Ishikawa (cell line): ENCODE measurements at regions not wholly inside any gene's neighbourhood (a gene's known extent, or its start where the extent isn't known, plus 50 kb on each side); places are given as distances from the start of the nearest gene placed in this dataset.

Experiments used
- CEBPB ChIP-seq: IDR thresholded peaks from 2 replicates; pipeline ENCODE4 v1.6.1; 2012
- CREB1 ChIP-seq: IDR thresholded peaks from 2 replicates; pipeline ENCODE4 v1.6.1; 2012; ENCODE audit warnings: low read depth
- EGR1 ChIP-seq: IDR thresholded peaks from 2 replicates; pipeline ENCODE4 v1.6.1; 2012
- EP300 ChIP-seq: IDR thresholded peaks from 2 replicates; pipeline ENCODE4 v1.6.1; 2012; ENCODE audit warnings: borderline replicate concordance
- FOXM1 ChIP-seq: IDR thresholded peaks from 2 replicates; pipeline ENCODE4 v1.6.1; 2012; ENCODE audit warnings: low read depth, borderline replicate concordance
- NFIC ChIP-seq: IDR thresholded peaks from 2 replicates; pipeline ENCODE4 v1.6.1; 2012
- RAD21 ChIP-seq: IDR thresholded peaks from 2 replicates; pipeline ENCODE4 v1.6.1; 2012; ENCODE audit warnings: low read depth
- TAF1 ChIP-seq: IDR thresholded peaks from 2 replicates; pipeline ENCODE4 v1.6.1; 2012; ENCODE audit warnings: low read depth, mild to moderate bottlenecking
- TCF12 ChIP-seq: IDR thresholded peaks from 2 replicates; pipeline ENCODE4 v1.6.1; 2012; ENCODE audit warnings: low read depth
- TEAD4 ChIP-seq: IDR thresholded peaks from 2 replicates; pipeline ENCODE4 v1.6.1; 2012
- YY1 ChIP-seq: IDR thresholded peaks from 2 replicates; pipeline ENCODE4 v1.6.1; 2012; ENCODE audit warnings: low read depth
- ZBTB7A ChIP-seq: IDR thresholded peaks from 2 replicates; pipeline ENCODE4 v1.6.1; 2012; ENCODE audit warnings: low read depth
- TF ChIP-seq, protein P1 (sequence below): IDR thresholded peaks from 2 replicates; pipeline ENCODE4 v1.6.1; 2012
- TF ChIP-seq, protein P2 (sequence below): IDR thresholded peaks from 2 replicates; pipeline ENCODE4 v1.6.1; 2012
- TF ChIP-seq, protein P3 (sequence below): IDR thresholded peaks from 2 replicates; pipeline ENCODE4 v1.6.1; 2012; ENCODE audit warnings: low read depth, mild to moderate bottlenecking

DNA sequence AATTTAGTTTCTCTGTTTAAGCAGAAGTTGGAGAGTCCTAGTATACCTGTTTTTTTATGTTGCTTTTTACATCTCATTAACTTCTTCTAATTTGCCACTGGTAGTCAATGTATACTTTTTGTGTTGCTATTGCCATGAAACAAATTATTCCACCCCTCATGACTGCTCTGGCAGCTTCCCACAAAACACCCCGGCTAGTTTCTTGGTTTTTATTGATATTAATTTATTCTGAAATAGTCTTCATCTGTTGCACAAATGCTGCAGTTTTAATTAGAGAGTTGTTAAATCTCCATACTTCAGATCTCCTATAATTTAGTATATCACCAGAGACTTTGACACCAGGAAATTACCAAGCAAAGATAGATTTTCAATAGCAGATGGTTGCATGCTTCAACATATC lies 1159.3 kb upstream of the PRR20A start:
- TF ChIP-seq ZBTB7A: no peak
- no peak for TF ChIP-seq EGR1
- no peak for TF ChIP-seq CREB1
- TF ChIP-seq FOXM1: no peak
- TF ChIP-seq CEBPB: no peak
- no peak for TF ChIP-seq YY1
- no peak for TF ChIP-seq TEAD4
- no peak for TF ChIP-seq TCF12
- TF ChIP-seq RAD21: no peak
- TF ChIP-seq TAF1: no peak
- no peak for TF ChIP-seq EP300
- TF ChIP-seq, protein P1, sequence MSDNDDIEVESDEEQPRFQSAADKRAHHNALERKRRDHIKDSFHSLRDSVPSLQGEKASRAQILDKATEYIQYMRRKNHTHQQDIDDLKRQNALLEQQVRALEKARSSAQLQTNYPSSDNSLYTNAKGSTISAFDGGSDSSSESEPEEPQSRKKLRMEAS: no peak

DNA sequence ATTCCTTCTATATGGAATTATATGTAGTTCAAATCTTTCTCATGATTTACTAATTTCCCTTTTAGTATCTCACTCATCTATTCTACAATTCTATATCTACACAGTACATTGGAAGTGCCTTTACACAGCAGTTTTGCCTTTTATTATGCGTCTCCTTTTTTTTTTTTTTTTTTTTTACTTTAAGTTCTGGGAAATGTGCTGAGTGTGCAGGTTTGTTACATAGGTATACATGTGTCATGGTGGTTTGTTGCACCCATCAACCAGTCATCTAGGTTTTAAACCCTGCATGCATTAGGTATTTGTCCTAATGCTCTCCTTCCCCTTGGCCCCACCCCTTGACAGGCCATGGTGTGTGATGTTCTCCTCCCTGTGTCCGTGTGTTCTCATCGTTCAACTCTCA lies 1150.1 kb upstream of the PRR20A start:
- TF ChIP-seq CREB1 (no peak), TAF1 (no peak), ZBTB7A (no peak), EGR1 (no peak), TEAD4 (no peak)
- TF ChIP-seq, protein P1: no peak

DNA sequence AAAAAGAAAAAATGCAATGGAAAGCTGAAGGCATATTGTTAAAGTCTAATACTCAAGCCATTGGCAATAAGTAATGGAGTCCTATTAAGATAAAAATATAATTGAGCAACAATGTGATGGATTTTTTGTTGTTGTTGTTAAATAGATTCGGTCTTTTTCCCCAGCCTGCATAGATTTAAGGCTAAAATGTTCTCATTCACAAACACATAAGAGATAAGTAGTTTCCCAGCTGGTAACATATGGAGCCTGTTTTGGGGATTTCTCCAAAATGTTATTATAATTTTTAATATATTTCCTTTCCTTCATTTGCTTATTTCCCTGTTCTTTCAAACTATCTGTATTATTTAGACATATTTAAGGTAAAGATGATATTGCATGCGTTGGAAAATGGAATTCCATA lies 1149.1 kb upstream of the PRR20A start:
- TF ChIP-seq TAF1: no peak
- TF ChIP-seq, protein P1: no peak
- no peak for TF ChIP-seq CREB1
- no peak for TF ChIP-seq CEBPB
- TF ChIP-seq, protein P2, sequence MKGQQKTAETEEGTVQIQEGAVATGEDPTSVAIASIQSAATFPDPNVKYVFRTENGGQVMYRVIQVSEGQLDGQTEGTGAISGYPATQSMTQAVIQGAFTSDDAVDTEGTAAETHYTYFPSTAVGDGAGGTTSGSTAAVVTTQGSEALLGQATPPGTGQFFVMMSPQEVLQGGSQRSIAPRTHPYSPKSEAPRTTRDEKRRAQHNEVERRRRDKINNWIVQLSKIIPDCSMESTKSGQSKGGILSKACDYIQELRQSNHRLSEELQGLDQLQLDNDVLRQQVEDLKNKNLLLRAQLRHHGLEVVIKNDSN: no peak
- no peak for TF ChIP-seq EP300
- TF ChIP-seq YY1: no peak
- TF ChIP-seq TCF12: no peak
- no peak for TF ChIP-seq EGR1
- TF ChIP-seq TEAD4: no peak
- no peak for TF ChIP-seq ZBTB7A
- TF ChIP-seq NFIC: no peak
- no peak for TF ChIP-seq RAD21
- TF ChIP-seq, protein P3, sequence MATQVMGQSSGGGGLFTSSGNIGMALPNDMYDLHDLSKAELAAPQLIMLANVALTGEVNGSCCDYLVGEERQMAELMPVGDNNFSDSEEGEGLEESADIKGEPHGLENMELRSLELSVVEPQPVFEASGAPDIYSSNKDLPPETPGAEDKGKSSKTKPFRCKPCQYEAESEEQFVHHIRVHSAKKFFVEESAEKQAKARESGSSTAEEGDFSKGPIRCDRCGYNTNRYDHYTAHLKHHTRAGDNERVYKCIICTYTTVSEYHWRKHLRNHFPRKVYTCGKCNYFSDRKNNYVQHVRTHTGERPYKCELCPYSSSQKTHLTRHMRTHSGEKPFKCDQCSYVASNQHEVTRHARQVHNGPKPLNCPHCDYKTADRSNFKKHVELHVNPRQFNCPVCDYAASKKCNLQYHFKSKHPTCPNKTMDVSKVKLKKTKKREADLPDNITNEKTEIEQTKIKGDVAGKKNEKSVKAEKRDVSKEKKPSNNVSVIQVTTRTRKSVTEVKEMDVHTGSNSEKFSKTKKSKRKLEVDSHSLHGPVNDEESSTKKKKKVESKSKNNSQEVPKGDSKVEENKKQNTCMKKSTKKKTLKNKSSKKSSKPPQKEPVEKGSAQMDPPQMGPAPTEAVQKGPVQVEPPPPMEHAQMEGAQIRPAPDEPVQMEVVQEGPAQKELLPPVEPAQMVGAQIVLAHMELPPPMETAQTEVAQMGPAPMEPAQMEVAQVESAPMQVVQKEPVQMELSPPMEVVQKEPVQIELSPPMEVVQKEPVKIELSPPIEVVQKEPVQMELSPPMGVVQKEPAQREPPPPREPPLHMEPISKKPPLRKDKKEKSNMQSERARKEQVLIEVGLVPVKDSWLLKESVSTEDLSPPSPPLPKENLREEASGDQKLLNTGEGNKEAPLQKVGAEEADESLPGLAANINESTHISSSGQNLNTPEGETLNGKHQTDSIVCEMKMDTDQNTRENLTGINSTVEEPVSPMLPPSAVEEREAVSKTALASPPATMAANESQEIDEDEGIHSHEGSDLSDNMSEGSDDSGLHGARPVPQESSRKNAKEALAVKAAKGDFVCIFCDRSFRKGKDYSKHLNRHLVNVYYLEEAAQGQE: no peak
- no peak for TF ChIP-seq FOXM1

DNA sequence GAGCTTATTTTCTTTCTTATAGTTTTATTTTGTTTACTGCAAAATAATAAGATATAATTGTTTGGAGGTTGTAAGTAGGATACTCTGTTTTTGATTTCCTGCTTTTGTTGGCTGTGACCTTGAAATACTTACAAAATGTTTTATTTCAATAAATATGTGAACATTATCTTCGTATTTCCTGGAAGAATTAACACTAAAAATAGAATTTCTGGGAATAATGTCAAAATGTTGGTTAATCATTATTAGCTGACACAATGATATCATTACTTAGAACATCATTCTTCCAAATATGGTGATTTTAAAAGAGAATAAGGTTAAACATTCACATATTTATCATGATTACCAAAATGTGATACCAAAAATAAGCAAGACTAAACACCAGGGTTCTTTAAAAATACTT lies 1148.6 kb upstream of the PRR20A start:
- no peak for TF ChIP-seq EGR1
- no peak for TF ChIP-seq CEBPB
- TF ChIP-seq ZBTB7A: no peak
- TF ChIP-seq TAF1: no peak
- no peak for TF ChIP-seq EP300

DNA sequence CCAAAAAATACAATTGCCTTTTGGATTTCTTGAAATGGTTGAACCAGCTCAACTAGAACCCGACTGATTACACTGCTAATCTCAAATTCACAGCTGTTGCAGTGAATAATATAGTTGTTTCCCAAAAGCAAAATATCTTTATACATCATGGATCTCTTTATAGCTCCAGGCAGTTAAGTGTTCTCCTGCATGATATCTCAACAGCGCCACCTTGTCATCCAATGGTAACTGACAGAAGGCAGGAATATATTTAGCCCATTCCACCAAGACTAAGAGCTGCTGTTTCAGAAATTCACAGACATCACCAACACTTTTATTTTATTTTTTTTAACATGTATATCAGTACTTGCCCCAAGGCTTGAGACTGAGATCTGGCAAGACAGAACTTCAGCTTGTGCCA lies 1141.0 kb upstream of the PRR20A start:
- TF ChIP-seq RAD21: peak; percentile 40
- no peak for TF ChIP-seq EGR1

DNA sequence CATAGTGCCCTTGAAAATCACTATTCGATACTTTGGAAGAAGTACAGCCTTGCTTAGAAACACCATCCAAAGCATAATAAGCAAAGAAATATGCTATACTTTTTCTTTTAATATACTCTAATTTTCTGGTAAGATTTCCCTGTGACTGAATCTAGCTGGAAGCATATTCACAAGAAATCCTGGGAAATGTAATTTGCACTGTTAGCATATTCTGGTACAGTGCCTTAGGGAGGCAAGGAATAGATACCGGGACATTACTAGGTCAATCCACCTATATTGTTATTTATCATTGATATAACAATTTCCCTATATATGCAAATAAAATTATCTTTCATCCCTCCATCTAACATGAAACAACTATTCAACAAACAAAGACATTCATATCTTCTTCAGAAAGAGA lies 1131.3 kb upstream of the PRR20A start:
- TF ChIP-seq TCF12 (no peak), EGR1 (no peak), CREB1 (no peak), CEBPB (no peak), TAF1 (no peak)
- TF ChIP-seq, protein P1: no peak

DNA sequence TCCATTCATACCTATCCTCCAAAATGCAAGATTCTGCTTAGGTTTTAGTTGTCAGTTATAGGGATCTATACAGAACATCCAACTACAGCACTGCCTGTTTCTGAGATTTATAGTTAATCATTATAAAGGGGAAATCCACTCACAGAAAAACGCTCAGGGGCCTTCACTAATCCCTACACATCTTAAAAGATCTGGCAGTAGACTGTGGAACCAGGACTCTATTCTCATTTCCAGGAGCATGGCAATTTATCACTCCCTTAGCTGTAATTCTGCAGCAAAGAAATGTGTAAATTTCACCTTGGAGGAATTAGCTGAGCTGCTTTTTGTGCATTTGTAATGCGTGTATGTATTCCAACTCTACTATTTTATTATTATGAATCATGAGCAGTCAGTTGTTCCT lies 1128.1 kb upstream of the PRR20A start:
- TF ChIP-seq CREB1 (no peak), RAD21 (no peak), TAF1 (no peak), TCF12 (no peak), NFIC (no peak), YY1 (no peak), EGR1 (no peak), CEBPB (no peak), TEAD4 (no peak), EP300 (no peak), ZBTB7A (no peak), FOXM1 (no peak)
- TF ChIP-seq, protein P3: no peak
- TF ChIP-seq, protein P1: no peak
- TF ChIP-seq, protein P2: no peak
